ENCODE measurements at regions not wholly inside any gene's neighbourhood (a gene's known extent, or its start where the extent isn't known, plus 50 kb on each side); places are given as distances from the start of the nearest gene placed in this dataset.

GRCh38 chr7:115102738-115103137 is 180.8 kb downstream of the MDFIC start:
- TF ChIP-seq POLR2A (IDR thresholded peaks at IDR 0.05; ENCODE audit: low read depth) (no peak), CTCF (IDR thresholded peaks at IDR 0.05) (no peak), POLR2AphosphoS5 (IDR thresholded peaks at IDR 0.05) (no peak)
